HG03354 (cell line): ENCODE measurements at regions not wholly inside any gene's neighbourhood (a gene's known extent, or its start where the extent isn't known, plus 50 kb on each side); places are given as distances from the start of the nearest gene placed in this dataset.
"Not testable (repeated sequence)": the region's sequence is repeated elsewhere in the genome, so short reads cannot be mapped to it uniquely, and the experiment has no call there.

Experiments used
- ATAC-seq: cut with Tn5 transposase; IDR thresholded peaks from one replicate; pipeline ENCODE4 v1.9.1; 2021; ENCODE audit warnings: mild to moderate bottlenecking; ENCODE audit not compliant: unreplicated experiment, poor library complexity, severe bottlenecking

GRCh38 chr17:14545156-14545906, 244.4 kb downstream of the HS3ST3B1 start:
- no peak for ATAC-seq

- no peak for ATAC-seq
Measured at GRCh38 chr17:14541714-14542113, 240.8 kb downstream of the HS3ST3B1 start.

GRCh38 chr17:14539801-14540200, 238.9 kb downstream of the HS3ST3B1 start:
- no peak for ATAC-seq

GRCh38 chr17:14532242-14532641, 231.4 kb downstream of the HS3ST3B1 start:
- ATAC-seq = not testable (repeated sequence)

- ATAC-seq = no peak
Measured at GRCh38 chr17:14525551-14526455, 224.9 kb downstream of the HS3ST3B1 start.

- no peak for ATAC-seq
Measured at GRCh38 chr17:14522795-14523387, 222.0 kb downstream of the HS3ST3B1 start.

- not testable (repeated sequence) for ATAC-seq
Measured at GRCh38 chr17:14518919-14519318, 218.0 kb downstream of the HS3ST3B1 start.

- ATAC-seq = no peak
Measured at GRCh38 chr17:14514973-14515372, 214.1 kb downstream of the HS3ST3B1 start.

- ATAC-seq = no peak
Measured at GRCh38 chr17:14513835-14514234, 213.0 kb downstream of the HS3ST3B1 start.

GRCh38 chr17:14510136-14510535, 209.3 kb downstream of the HS3ST3B1 start:
- ATAC-seq = no peak

GRCh38 chr17:14508156-14508555, 207.3 kb downstream of the HS3ST3B1 start:
- ATAC-seq = no peak

- no peak for ATAC-seq
Measured at GRCh38 chr17:14506364-14506763, 205.5 kb downstream of the HS3ST3B1 start.

- no peak for ATAC-seq
Measured at GRCh38 chr17:14505606-14506005, 204.7 kb downstream of the HS3ST3B1 start.

GRCh38 chr17:14499976-14500375, 199.1 kb downstream of the HS3ST3B1 start:
- no peak for ATAC-seq

- ATAC-seq = no peak
Measured at GRCh38 chr17:14498812-14499211, 197.9 kb downstream of the HS3ST3B1 start.

- no peak for ATAC-seq
Measured at GRCh38 chr17:14494161-14494560, 193.3 kb downstream of the HS3ST3B1 start.

- ATAC-seq = no peak
Measured at GRCh38 chr17:14489986-14490385, 189.1 kb downstream of the HS3ST3B1 start.

GRCh38 chr17:14488958-14489550, 188.2 kb downstream of the HS3ST3B1 start:
- ATAC-seq = no peak

GRCh38 chr17:14487068-14487467, 186.2 kb downstream of the HS3ST3B1 start:
- no peak for ATAC-seq

- no peak for ATAC-seq
Measured at GRCh38 chr17:14482715-14483114, 181.8 kb downstream of the HS3ST3B1 start.
